Renal cortical epithelial cell (primary cell): ENCODE measurements at regions not wholly inside any gene's neighbourhood (a gene's known extent, or its start where the extent isn't known, plus 50 kb on each side); places are given as distances from the start of the nearest gene placed in this dataset.
"Not testable (repeated sequence)": the region's sequence is repeated elsewhere in the genome, so short reads cannot be mapped to it uniquely, and the experiment has no call there.

Experiments used
- DNase-seq: peaks from one replicate; pipeline ENCODE4 v3.0.0-alpha.2; 2011; ENCODE audit warnings: low read depth

DNA sequence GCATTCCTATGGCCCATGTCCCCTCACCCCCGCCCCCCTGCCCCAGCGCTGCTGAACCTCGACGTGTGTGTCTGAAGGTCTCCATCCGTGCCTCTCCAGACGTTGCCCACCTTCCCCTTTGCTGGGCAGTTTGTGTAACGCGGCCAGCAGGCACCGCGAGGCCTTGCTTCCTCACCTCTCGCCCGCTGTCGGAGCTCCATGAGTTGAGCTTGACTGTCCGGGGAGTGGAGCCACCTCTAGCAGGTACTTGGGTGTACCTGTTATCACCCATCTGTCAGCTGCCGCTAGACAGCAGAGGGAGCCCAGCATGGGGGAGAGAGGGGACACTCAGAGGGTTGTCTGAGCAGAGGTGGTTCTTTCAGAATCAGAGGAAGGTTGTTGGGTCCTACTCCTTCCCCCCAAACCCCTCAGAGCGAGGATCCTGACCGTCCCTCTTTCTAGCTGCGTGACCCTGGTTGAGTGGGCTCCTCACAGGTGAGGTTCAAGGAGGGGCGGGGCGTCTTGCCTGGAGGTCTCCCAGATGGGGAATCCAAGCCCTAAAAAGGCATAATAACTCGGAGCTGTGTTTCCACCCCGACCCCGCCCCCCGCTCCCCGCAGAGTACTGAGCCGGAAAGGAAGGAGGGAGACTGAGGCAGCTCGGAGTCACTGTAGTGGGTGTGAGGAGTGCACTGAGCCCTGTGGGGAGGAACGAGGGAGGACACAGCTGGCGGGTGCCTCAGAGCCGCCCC is 184.7 kb downstream of the C9orf50 start:
- no peak for DNase-seq

DNA sequence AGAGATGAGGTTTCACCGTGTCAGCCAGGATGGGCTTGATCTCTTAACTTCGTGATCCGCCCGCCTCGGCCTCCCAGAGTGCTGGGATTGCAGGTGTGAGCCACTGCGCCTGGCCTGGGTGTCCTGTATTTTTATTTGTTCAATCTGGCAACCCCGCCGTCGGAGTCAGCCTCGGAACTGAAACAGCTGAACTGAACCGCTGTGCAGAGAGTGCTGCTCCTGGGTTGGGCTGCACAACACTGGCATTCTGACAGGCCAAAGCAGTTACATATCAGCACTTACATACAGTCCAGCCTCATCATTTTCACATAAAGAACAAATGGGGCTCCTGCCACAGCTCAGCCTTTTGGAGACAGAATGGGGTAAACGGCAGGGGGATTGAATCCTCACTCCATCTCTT is 185.6 kb downstream of the C9orf50 start:
- no peak for DNase-seq

DNA sequence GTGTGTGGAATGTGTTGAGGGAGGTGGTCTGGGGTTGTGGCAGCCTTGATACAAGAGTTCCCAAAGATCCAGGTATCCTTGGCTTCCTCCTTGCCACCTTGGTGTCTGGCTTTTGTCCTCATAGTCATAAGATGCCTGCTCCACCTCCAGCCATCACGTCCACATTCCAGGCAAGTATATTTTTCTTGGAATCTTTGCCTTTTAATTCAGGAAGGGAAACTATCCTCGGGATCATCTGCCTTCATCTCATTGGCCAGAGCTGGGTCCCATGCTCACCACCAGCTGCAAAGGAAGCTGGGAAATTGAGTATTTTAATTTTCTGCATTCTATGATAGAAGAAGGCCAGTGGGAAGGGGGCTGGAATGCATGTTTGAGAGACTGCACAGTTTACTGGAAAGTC is 186.7 kb downstream of the C9orf50 start:
- DNase-seq: no peak

DNA sequence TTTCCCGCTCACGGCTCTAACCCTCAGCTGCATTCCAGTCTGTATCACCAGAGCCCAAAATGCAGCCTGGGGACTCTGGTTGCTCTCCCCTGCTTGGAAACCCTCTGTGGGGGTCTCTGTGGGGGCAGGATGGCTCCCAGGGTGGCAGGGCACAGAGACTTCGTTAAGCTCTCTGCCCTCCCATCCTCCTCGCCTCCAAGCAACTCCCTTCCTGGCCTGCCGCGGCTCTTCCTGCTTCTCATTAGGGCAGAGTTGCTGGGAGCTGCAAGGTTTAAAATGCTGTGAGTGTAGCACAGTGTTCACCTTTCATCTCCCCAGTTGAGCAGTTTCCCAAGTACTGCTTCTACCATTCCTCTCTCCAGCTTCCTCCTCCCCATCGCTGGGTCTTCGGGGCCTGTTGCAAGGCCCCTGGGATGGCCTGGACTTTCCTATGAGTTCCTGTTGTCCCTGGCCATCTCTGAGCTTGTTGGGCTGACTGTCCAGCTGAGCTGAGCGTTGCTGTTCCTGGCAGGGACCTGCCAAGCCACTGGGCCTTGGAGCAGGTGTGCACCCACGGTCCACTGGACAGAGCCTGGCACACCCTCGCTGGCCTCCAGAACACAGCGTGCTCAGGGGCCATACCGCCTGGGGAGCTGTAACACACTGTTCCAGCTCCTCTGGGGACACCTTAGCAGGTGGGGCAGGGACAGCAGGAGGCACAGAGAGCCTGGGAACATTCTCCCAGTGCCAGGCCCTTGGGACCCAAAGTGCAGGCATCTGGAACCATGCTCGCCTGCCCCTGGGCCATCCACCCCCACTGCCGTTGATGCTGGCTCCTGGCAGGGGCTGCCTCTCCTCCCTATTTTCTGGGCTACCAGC is 188.4 kb downstream of the C9orf50 start:
- peak; percentile 88 for DNase-seq

DNA sequence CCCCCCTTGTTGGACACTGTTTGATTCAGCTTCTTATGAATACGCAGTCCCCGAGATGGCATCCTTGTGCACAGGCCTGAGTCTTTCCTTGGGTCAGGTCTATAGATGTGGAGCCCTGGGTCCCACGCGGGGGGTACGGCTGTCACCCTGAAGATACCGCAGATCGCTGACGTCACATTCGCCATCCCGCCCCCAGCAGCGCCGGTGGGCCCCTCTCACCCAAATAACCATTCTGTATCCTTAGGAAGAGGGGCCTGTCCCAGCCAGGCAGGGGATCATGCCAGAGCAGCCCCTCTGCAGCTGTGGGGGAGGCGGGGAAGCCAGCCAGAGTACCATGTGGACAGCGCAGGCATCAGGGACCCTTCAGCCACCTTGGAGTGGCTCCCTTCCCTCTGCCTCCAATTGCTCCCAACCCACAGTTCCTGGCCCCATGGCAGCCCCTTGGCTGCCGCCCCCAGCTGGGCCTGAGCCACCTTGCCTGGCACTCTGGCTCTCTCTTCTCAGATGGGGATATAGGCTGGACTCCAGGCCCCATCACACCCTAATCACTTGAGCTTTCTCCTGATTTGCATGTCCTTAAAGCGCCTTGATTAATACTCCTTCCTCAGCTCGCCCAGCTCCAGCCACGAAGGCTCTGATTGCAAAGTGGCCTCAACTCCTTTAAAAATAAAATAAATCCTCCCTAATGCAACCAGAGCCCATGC is 189.8 kb downstream of the C9orf50 start:
- no peak for DNase-seq

DNA sequence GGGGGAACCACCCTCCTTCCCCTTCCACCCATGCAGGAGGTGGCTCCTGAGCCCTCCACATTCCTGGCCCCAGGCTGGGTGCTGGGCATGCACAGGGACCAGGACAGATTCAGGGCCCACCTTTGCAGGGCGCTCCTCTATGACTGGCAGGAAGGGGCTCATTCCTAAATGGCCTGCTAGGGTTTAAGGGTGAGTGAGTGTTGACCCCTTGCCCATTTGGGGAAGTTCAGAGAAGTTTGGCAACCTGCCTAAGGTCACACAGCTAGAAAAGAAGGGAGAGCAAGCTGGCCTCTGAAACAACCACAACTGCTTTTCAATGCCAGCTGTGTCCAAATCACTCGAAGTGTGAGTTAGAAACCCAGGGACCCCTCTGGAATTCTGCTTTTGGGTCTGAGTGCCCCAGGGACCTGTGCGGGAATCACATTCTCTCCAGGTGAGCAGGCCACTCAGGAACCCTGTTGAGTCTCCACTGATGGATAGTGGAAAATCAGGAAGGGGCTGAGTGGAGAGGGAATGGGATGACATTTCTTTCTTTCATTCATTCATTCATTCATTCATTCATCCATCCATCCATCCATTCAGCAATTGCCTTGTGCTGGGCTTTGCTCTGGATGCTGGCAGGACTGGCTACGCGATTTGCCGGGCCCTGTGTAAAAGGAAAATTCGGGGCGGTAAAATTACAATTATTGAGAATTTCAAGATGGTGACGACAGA is 191.9 kb downstream of the C9orf50 start:
- no peak for DNase-seq

DNA sequence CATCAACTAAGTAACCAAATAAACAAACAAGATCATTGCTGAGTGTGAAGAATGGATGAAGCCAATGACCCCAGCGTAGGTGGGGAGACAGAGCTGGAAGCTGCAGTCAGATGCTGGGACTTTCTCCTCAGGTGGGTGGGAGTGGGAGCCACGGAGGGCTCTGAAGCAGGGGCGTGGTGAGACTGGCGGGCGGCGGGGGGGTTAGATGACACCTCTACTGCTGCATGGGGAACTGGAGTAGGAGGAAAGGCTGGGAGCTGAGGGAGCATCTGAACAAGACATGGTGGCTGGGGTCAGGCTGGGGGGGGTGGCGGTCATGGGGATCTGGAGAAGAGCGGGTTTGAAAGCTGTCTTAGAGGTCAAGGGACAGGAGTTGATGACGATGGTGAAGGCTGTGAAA is 193.8 kb downstream of the C9orf50 start:
- DNase-seq: no peak

DNA sequence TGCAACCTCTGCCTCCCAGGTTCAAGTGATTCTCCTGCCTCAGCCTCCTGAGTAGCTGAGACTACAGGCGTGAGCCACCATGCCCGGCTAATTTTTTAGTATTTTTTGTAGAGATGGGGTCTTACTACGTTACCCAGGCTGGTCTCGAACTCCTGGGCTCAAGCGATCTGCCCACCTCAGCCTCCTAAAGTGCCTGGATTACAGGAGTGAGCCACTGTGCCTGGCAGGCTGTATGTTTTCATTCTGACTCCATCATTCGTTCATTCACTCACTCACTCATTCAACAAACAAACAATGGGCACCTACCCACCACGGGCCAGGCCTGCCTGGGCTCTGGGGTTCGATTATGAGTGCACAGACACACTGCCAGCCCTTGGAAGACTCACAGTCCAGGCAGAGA is 197.1 kb downstream of the C9orf50 start:
- not testable (repeated sequence) for DNase-seq

DNA sequence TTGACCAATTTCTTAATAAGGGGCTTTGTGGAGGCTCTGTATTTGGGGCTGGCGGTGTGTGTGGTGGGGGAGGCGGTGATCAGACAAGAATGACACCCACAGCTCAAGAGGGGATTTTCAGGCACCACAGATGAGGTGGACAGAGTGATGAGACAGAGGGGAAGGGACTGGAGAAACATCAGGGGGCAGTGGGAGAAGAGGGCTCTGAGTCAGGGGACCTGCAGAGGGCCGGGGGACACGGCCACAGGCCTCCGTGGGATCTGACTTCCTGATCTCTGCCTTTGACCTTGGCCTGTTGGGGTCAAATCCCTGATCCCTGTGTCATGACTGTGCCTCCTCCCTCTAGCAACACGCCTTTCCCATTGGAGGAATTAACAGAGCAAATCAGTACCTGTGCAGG is 197.7 kb downstream of the C9orf50 start:
- DNase-seq: no peak

DNA sequence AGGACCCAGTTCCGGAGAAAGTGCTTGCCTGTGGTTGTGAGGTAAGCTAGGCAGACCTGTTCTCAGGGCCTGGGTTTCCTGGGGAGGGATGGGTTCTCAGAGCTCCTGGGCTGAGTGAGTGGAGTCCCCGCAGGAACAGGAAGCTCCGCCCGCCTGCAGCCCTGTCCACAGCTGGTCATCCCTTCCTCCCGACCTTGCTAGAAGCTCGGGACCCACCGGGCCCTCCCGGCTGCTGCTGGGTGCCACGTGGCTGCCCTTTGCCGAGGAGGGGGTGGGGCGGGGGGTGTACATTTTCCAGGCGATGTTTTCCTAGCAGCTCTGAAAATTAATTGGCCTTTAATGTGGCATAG is 198.1 kb downstream of the C9orf50 start:
- DNase-seq: no peak

DNA sequence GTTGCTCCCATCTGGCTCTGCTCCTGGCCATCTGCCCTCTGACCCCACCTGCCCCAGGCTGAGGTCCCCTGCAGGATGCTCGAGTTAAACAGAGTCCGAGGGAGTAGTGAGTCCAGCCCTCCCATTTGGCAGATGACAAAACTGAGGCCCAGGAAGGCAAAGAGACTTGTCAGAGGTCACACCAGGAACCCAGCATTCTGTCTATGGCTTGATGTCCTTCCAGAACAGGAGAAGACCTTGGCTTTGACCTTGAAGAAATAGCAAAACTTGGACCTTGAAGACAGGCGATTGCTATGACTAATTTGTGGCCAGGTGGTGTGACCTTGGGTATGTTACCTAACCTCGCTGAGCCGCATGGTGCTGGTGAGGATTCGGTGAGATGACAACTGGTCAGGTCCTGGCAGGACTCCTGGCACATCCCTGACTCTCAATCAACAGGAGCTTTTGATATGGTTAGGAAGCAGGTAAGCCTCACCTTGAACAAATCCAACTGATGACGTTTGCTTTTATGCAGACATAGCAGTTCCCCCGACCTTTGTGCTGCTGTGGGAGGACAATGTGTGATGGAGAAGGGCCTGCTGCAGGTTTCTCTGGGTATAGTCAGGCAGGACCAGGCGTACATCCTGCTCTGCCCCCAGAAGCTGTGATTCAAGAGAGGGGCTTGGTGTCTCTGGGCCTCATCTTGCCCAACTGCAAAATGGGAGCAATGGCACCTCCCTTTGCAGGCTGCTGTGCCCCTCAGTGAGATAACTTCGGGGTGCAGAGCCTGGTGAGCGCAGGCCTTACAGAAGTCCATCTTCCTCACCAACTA is 198.7 kb downstream of the C9orf50 start:
- no peak for DNase-seq

DNA sequence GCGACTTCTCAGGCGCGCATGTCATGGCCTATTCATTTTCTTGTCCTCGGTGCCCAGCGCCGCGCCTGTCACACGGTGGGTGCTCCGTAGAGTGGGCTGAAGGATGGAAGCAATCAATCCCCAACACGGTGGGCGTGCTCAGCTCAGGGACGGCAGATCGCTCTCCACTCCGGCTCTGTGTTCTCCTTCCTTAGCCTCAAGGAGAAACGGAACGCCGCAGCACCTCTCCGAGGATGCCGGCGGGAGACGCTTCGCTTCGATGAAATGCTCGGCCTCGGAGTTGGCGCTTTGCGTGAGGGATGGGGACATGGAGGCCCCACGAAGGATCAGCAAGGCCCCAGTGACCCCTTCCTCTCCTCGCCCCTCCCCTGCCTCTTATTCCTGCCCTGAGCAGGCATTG is 199.5 kb downstream of the C9orf50 start:
- DNase-seq: no peak

DNA sequence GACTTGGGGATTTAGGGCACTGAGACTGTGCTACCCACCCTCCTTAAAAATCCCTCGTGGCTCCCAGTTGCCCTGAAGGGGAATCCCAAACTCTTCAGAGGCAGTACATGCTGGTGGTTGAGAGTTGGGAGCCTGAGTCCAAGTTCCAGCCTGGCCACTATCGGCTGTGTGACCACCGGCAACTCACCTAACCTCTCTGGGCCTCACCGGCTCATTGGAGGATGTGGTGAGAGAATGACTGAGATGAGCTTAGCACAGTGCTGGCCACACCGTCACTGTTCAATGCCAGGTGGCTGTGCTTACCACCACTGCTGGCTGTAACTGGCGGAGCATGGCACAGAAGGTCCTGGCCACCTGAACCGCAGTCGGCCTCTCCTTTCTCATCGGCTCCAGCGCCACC is 200.2 kb downstream of the C9orf50 start:
- DNase-seq: no peak

DNA sequence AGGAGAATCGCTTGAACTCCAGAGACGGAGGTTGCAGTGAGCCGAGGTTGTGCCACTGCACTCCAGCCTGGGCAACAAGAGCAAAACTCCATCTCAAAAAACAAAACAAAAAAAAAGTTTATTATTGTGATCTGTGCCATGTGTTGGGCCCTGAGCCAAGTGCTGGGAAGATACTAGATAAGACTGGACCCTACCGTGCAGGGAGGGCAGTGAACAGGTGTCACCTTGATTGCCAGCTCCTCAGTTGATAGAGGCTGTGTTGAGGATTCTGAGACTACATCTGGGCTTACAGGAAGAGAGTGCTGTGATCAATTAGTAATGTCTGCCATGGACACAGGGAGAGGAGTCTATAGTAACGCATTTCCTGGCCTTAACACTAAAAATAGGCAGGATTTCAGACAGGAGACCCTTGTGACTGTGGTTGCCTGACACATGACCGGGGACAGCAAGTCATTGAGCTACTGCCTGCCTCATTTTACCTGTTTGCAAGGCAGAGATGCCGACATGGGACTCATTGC is 201.5 kb downstream of the C9orf50 start:
- no peak for DNase-seq

DNA sequence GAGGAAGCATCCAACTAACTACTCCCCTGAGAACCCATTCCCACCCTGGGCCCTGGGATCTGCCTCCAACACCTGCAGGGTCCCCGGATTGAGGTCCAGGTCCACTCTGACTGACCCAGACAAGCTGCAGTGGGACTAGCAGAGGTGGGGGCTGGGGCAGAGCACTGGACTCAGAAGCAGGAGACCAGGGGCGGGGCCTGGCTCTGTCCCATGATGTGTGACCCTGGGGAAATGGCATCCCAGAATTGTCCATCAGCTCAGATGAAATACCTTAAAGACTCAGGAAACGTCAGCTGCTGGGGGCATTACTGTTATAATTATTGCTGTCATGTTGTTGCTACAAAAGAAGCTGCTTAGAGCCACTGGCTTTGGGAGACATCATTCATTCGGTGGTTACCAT is 202.4 kb downstream of the C9orf50 start:
- DNase-seq: no peak

DNA sequence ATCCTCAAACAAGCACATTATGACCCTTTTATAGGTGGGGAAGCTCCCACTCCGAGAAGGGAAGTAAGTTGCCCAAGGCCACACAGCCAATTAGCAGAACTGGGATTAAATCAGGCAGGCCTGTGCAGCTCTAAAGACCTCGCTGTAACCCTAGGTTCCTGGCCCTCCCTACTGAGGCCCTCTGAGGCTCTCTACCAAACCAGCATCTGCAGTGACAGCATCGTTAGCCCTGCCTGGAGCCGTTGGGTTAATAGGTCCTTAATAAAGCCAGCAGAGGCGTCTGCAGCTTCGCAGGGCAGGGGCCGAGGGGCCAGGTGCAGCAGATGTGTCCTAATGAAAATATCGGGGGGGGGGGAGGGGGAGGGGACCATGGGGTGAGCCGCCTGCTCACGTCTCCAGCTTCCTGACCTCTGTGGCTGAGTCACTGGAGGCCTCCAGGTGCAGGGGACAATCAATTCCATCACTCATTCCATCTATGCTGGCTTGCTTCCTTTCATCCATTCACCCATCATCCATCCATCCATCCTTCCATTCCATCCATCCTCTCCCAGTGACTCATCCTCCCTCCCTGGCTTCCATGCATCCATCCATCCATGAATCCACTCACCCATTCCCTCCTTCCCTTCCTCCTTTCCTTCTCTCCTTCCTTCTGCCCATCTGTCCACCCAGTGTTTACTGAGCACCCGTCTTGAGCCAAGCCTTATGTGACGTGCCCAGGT is 203.9 kb downstream of the C9orf50 start:
- peak; percentile 58 for DNase-seq

DNA sequence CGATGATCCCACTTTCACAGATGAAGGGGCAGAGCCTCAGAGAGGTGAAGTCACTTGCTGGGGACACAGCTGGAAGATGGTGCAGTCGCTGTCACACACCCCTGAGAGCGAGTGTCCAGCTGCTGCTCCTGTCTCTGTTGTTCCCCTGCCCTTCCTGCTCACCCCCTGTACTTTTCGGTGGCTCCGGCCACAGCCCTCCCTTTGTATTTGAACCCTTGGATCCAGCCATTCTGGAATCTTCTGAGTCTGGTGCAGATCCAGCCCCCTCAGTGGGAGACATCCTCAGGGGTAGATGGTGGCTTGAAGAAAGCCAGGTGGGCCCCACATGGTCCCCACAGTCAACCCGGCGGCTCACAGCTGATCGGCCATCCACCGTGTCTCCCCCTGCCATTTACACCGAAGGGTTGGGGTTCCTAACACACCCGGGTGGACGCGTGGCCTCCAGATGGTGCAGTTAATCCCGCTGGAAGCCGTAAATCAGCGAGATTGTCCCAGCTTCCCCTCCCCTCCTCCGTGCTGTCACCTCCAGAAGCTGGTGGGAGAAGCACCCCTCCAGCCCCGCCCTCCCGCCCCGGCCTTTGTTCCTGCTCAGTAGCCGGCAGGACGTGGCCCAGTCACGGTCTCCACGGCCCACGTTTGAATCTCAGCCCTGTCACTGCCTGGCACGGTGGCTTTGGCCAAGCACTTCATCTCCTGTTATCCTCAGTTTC is 204.8 kb downstream of the C9orf50 start:
- no peak for DNase-seq

DNA sequence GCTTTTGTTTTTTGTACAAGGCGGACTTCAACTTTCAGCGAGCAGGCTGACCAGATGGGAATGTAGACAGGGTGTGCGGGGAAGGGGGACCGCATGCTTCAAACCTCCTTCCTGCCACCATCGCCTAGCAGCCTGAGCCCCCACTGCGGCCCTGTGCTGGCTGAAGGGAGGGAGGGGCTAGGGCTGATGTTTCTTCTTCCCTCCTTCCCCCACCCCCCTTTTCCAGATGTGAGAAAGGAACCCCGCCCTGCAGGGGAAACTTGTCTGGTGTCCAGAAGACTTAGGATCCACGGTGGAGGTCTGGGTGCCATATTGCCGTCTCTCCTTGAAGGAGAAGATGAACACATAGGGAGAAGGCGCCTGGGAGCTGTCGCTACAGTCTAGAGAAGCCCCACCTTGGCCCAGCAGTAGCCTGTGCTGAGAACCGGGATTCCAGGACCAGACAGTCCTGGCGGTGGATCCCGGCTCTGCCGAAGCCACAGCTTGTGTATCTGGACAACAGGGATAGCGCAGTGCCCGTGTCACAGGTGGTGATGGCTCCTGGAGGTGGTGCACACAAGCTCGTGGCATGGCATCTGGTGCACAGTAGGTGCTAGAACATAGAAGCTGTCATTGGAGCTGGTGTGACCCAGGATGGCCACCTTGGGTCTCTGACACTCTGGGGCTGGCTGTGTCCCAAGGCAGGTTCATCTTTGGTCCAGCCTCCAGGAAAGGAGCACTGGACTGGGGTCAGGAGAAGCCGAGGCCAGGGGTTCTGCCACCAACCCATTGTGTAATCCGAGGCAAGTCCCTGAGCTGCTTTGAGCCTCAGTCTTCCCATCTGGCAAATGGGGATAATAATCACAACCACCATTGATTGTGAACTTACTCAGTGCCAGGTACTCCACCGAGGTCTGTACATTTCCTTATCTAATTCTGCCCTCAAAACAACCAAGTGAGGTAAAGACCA is 205.6 kb downstream of the C9orf50 start:
- DNase-seq: no peak
